Left lung (tissue), 4 donors: ENCODE measurements at regions not wholly inside any gene's neighbourhood (a gene's known extent, or its start where the extent isn't known, plus 50 kb on each side); places are given as distances from the start of the nearest gene placed in this dataset.
A peak's percentile ranks its signal among the peaks of the same experiment; 100 is the strongest.

Experiments used
- ATAC-seq: fragments of 200-7000 bp; cut with Tn5 transposase; one replicate; pipeline ENCODE4 v1.9.1; 2020; ENCODE audit warnings: moderate library complexity
- DNase-seq, 4 donors: peaks; one replicate each; pipeline ENCODE4 v3.0.0-alpha.2; 2013 to 2020
- H3K27ac ChIP-seq, 2 donors: fragments of 200-600 bp; sonication (generic) in 1 of 2; one replicate each; pipeline versions ENCODE4 v1.5.0 to v1.8.0; 2020 to 2021
- H3K27me3 ChIP-seq, 2 donors: fragments of 200-600 bp; sonication (generic) in 1 of 2; one replicate each; pipeline versions ENCODE4 v1.5.0 to v1.8.0; 2020 to 2021
- H3K36me3 ChIP-seq, 2 donors: fragments of 200-600 bp; sonication (generic) in 1 of 2; one replicate each; pipeline versions ENCODE4 v1.5.0 to v1.8.0; 2020 to 2021
- H3K4me1 ChIP-seq, 2 donors: fragments of 200-600 bp; one replicate each; pipeline ENCODE4 v1.8.0; 2021
- H3K4me3 ChIP-seq, 2 donors: fragments of 200-600 bp; sonication (generic) in 1 of 2; one replicate each; pipeline versions ENCODE4 v1.5.0 to v1.8.0; 2020 to 2021; ENCODE audit warnings: mild to moderate bottlenecking in 1 of 2
- H3K9me3 ChIP-seq, 2 donors: fragments of 200-600 bp; sonication (generic) in 1 of 2; one replicate each; pipeline versions ENCODE4 v1.5.0 to v1.8.0; 2020 to 2021
- intact Hi-C, 2 donors: fragments of 100-400 bp; cut with DNase I; formaldehyde crosslinking; loops; one replicate each; pipeline versions ENCODE4 v1.11.2 to v1.14.2; 2022
- TF ChIP-seq, protein P1 (sequence below), 2 donors: fragments of 200-600 bp; sonication (generic) in 1 of 2; IDR thresholded peaks; one replicate each; pipeline versions ENCODE4 v1.5.0 to v1.8.0; 2021; ENCODE audit warnings: antibody characterized with exemption in 2 of 2
- donor health status: DM: no; HTN: yes; CAD: no.
- donor health status: DM: no; HTN: no; CAD: no.

DNA sequence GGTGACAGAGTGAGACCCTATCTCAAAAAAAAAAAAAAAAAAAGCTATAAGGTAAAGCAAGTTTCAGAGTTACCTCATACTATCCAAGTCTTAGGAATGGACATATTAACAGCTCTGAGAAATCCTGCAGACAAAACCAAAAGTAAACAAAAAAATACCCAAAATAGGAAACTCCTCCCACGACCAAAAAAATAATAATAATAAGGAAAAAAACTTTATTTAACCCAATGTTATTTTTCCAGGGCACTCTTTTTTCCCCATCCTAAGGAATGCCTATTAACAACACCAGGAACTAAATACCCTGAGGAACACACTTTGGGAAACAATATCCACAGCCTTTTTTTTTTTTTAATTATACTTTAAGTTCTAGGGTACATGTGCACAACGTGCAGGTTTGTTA lies 135.5 kb upstream of the CCND2 start:
- DNase-seq: no peak
- H3K27me3 ChIP-seq: peaks cover 0 to 3% of the 10 kb centered on the region in 2 donors
- no peaks in the 10 kb centered on the region for H3K36me3 ChIP-seq
- no peak overlapping the region for H3K4me3 ChIP-seq
- H3K9me3 ChIP-seq: no peaks in the 10 kb centered on the region
- peaks cover 0 to 37% of the 10 kb centered on the region in 2 donors for H3K4me1 ChIP-seq
- intact Hi-C loops: no loop called here
- TF ChIP-seq, protein P1, sequence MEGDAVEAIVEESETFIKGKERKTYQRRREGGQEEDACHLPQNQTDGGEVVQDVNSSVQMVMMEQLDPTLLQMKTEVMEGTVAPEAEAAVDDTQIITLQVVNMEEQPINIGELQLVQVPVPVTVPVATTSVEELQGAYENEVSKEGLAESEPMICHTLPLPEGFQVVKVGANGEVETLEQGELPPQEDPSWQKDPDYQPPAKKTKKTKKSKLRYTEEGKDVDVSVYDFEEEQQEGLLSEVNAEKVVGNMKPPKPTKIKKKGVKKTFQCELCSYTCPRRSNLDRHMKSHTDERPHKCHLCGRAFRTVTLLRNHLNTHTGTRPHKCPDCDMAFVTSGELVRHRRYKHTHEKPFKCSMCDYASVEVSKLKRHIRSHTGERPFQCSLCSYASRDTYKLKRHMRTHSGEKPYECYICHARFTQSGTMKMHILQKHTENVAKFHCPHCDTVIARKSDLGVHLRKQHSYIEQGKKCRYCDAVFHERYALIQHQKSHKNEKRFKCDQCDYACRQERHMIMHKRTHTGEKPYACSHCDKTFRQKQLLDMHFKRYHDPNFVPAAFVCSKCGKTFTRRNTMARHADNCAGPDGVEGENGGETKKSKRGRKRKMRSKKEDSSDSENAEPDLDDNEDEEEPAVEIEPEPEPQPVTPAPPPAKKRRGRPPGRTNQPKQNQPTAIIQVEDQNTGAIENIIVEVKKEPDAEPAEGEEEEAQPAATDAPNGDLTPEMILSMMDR (IDR thresholded peaks at IDR 0.05): no peak
- no peak overlapping the region for H3K27ac ChIP-seq
- ATAC-seq: no peak

DNA sequence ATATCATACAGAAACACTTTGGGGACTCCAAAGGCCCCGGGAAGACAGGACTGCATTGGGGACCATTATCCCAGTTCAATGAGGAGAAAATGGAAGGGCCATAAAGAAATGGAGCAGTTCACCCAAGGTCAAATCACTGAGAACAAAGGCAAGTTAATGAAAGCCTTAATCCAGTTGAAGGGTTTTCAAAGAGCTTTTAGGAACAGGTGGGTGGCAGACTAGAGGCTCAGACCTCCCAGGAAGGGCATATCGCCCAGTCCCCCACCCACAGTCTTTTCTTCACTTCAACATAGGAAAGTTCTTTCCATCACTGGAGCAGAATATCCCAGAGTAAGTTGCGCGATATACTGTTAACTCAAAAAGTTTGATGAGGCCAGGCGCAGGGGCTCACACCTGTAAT lies 136.1 kb upstream of the CCND2 start:
- DNase-seq (no peak), ATAC-seq (no peak)
- Histone ChIP-seq H3K36me3 (no peaks in the 10 kb centered on the region), H3K27me3 (peaks cover 0 to 3% of the 10 kb centered on the region in 2 donors), H3K9me3 (no peaks in the 10 kb centered on the region), H3K27ac (no peak overlapping the region), H3K4me1 (peaks cover 0 to 31% of the 10 kb centered on the region in 2 donors), H3K4me3 (no peak overlapping the region)
- intact Hi-C loops: no loop called here
- TF ChIP-seq, protein P1 (IDR thresholded peaks at IDR 0.05): no peak

- no peak overlapping the region for H3K4me3 ChIP-seq
- peaks cover 0 to 3% of the 10 kb centered on the region in 2 donors for H3K27me3 ChIP-seq
- TF ChIP-seq, protein P1 (IDR thresholded peaks at IDR 0.05): no peak
- H3K36me3 ChIP-seq: no peaks in the 10 kb centered on the region
- ATAC-seq (peak; percentile 13), DNase-seq (no peak)
- H3K4me1 ChIP-seq: peaks cover 0 to 29% of the 10 kb centered on the region in 2 donors
- intact Hi-C loops: no loop called here
- no peaks in the 10 kb centered on the region for H3K9me3 ChIP-seq
- H3K27ac ChIP-seq: no peak overlapping the region
Measured at GRCh38 chr12:4137015-4137414, 136.5 kb upstream of the CCND2 start.

DNA sequence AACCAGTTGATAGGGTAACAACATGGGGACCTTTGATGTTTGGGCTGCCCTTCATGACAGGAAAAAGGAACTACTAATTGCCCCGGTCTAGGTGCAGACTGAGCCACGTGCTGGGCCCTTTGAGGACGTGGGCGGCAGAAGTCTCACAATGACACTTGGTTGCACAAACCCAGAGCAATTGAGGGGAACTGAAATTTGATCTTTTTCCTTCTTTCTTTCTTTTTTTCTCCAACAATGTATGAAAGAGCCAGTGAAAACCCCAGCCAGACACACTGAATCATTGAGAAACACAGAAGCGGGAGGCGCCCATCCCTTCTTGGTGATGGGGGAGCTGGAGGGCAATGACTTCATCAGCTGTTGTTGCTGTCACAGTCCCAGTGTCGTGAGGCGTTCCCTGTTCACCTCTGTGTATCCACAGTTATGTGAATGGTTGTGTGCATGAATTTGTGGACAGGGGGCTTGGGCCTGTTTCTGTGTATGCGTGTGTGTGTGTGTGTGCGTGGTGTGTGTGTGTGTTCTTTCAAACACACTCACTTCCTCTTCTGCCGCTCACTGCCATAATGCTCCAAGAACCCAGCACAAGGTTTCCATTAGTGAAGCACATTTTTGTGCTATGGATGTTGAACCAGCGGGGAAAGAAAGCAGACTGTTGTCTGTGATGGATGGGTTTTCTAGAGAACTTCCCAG lies 137.5 kb upstream of the CCND2 start:
- DNase-seq (peak in 3 of 4 donors; percentile 59 to 69 (median 69)), ATAC-seq (peak; percentile 59)
- Histone ChIP-seq H3K4me1 (peaks cover 0 to 29% of the 10 kb centered on the region in 2 donors), H3K27me3 (peaks cover 0 to 3% of the 10 kb centered on the region in 2 donors), H3K9me3 (no peaks in the 10 kb centered on the region), H3K4me3 (no peak overlapping the region), H3K27ac (no peak overlapping the region), H3K36me3 (no peaks in the 10 kb centered on the region)
- intact Hi-C loops: no loop called here
- TF ChIP-seq, protein P1 (IDR thresholded peaks at IDR 0.05): no peak

DNA sequence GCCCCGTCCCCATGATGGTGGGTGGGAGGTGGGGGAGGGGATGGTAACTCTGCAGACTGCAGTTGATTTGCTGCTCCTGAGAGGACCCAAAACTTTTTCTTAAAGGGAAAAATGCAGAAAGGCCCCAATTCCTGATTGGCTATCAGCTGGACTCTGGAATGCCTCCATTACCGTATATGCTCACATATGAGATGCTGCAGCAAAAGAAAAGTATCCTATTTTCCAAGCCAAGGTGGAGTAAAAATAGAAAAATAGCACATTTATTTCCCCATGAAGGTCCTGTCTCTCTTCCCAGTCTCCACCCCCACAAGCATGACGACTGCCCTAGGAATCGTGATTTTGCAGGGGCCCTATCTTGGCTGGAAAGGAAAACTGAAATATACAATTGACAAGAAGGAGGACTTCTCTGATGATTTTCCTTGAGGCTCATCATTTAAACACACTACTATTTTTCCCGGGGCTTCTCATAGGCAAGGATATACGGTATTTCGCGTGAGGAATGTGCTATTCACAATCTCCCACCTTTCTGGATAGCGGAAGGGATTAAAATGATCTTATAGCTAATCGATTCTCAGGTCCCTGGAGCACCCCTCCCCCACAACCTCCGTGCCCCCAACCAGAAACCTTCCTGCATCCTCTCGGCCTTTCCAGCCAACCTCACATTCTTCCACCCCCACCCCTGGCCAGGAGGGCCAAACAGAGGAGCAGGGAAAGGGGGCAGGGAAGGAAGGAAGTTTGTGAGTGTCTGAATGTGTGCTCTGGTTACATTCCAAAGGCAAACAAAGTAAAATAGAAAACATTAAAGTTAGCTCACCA lies 138.9 kb upstream of the CCND2 start:
- no peak for DNase-seq
- H3K27ac ChIP-seq: no peak overlapping the region

More for the DNA sequence above, 138.9 kb upstream of the CCND2 start:
- TF ChIP-seq, protein P1 (IDR thresholded peaks at IDR 0.05): no peak
- Histone ChIP-seq H3K4me1 (peaks cover 0 to 29% of the 10 kb centered on the region in 2 donors), H3K9me3 (no peaks in the 10 kb centered on the region), H3K4me3 (no peak overlapping the region), H3K36me3 (no peaks in the 10 kb centered on the region), H3K27me3 (peaks cover 0 to 3% of the 10 kb centered on the region in 2 donors)
- intact Hi-C loops: no loop called here
- ATAC-seq: no peak
